ENCODE measurements at regions not wholly inside any gene's neighbourhood (a gene's known extent, or its start where the extent isn't known, plus 50 kb on each side); places are given as distances from the start of the nearest gene placed in this dataset.

DNA sequence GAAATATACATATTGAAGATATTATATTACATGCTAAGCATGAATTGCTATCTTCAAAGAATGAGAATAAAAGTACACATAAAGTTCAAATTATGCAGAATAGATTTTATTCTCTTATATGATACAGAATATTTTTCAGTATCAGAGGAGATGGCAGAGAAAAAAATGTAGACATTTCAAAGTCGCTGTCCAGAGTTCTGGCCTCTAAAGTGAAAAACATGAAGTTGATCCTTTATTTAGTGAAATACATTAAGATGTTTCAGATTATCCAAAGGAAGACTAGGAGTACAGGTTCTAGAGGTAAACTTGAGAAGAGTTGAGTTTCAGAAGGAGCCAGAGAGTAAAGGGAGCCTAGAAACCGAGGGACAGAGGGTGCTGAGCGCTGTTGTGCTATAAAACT lies 303.6 kb downstream of the UTP18 start:
- no peak overlapping the region for H2AFZ ChIP-seq (ENCODE audit: low read length)
- H3K36me3 ChIP-seq (ENCODE audit: insufficient read depth, low read length) = no peaks in the 10 kb centered on the region
- H3K9me3 ChIP-seq (ENCODE audit: insufficient read depth, low read depth, low read length) = no peaks in the 10 kb centered on the region
- H3K4me2 ChIP-seq (ENCODE audit: low read depth, low read length, poor library complexity, severe bottlenecking) = no peak overlapping the region
- no peaks in the 10 kb centered on the region for H4K20me1 ChIP-seq (ENCODE audit: insufficient read depth, low read length, poor library complexity, severe bottlenecking)
- no peaks in the 10 kb centered on the region for H3K79me2 ChIP-seq (ENCODE audit: insufficient read depth, low read length)
- H3K4me3 ChIP-seq (ENCODE audit: low read length, poor library complexity, severe bottlenecking) = no peak overlapping the region
- TF ChIP-seq, protein P1, sequence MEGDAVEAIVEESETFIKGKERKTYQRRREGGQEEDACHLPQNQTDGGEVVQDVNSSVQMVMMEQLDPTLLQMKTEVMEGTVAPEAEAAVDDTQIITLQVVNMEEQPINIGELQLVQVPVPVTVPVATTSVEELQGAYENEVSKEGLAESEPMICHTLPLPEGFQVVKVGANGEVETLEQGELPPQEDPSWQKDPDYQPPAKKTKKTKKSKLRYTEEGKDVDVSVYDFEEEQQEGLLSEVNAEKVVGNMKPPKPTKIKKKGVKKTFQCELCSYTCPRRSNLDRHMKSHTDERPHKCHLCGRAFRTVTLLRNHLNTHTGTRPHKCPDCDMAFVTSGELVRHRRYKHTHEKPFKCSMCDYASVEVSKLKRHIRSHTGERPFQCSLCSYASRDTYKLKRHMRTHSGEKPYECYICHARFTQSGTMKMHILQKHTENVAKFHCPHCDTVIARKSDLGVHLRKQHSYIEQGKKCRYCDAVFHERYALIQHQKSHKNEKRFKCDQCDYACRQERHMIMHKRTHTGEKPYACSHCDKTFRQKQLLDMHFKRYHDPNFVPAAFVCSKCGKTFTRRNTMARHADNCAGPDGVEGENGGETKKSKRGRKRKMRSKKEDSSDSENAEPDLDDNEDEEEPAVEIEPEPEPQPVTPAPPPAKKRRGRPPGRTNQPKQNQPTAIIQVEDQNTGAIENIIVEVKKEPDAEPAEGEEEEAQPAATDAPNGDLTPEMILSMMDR (conservative IDR thresholded peaks at IDR 0.05; ENCODE audit: low read length) = no peak
- TF ChIP-seq EZH2phosphoT487 (IDR thresholded peaks at IDR 0.05; ENCODE audit: borderline replicate concordance) = no peak
- no peaks in the 10 kb centered on the region for H3F3A ChIP-seq (ENCODE audit: low read depth)
- H3K27me3 ChIP-seq (ENCODE audit: insufficient read depth, low read length, poor library complexity, severe bottlenecking) = peaks cover 8% of the 10 kb centered on the region
- H3K9ac ChIP-seq (ENCODE audit: low read depth, low read length, poor library complexity, severe bottlenecking) = no peak overlapping the region
- H3K4me1 ChIP-seq (ENCODE audit: insufficient read depth, low read length, poor library complexity, severe bottlenecking) = no peaks in the 10 kb centered on the region
- no peaks in the 10 kb centered on the region for H3K9me2 ChIP-seq (replicated peaks; ENCODE audit: low read depth, low read length)

- Histone ChIP-seq H2AFZ (ENCODE audit: low read length) (no peak overlapping the region), H3K9me2 (replicated peaks; ENCODE audit: low read depth, low read length) (no peaks in the 10 kb centered on the region), H3K79me2 (ENCODE audit: insufficient read depth, low read length) (no peaks in the 10 kb centered on the region), H4K20me1 (ENCODE audit: insufficient read depth, low read length, poor library complexity, severe bottlenecking) (no peaks in the 10 kb centered on the region), H3K4me1 (ENCODE audit: insufficient read depth, low read length, poor library complexity, severe bottlenecking) (no peaks in the 10 kb centered on the region), H3F3A (ENCODE audit: low read depth) (no peaks in the 10 kb centered on the region), H3K27me3 (ENCODE audit: insufficient read depth, low read length, poor library complexity, severe bottlenecking) (no peaks in the 10 kb centered on the region), H3K4me2 (ENCODE audit: low read depth, low read length, poor library complexity, severe bottlenecking) (no peak overlapping the region), H3K9ac (ENCODE audit: low read depth, low read length, poor library complexity, severe bottlenecking) (no peak overlapping the region), H3K36me3 (ENCODE audit: insufficient read depth, low read length) (no peaks in the 10 kb centered on the region), H3K9me3 (ENCODE audit: insufficient read depth, low read depth, low read length) (no peaks in the 10 kb centered on the region), H3K4me3 (ENCODE audit: low read length, poor library complexity, severe bottlenecking) (no peak overlapping the region)
- TF ChIP-seq, protein P1 (conservative IDR thresholded peaks at IDR 0.05; ENCODE audit: low read length) = no peak
- TF ChIP-seq EZH2phosphoT487 (IDR thresholded peaks at IDR 0.05; ENCODE audit: borderline replicate concordance) = no peak
Measured at GRCh38 chr17:51572115-51572514, 311.8 kb downstream of the UTP18 start.
